GM12892 (cell line): ENCODE measurements at regions not wholly inside any gene's neighbourhood (a gene's known extent, or its start where the extent isn't known, plus 50 kb on each side); places are given as distances from the start of the nearest gene placed in this dataset.

ENCODE experiments used
- POLR2A ChIP-seq: IDR thresholded peaks from 2 replicates; pipeline ENCODE4 v1.6.1; 2011; ENCODE audit warnings: low read depth, low read length, control low read depth
- POLR2AphosphoS5 ChIP-seq: IDR thresholded peaks from 2 replicates; pipeline ENCODE4 v1.6.1; 2011; ENCODE audit warnings: low read depth, low read length, control low read depth

DNA sequence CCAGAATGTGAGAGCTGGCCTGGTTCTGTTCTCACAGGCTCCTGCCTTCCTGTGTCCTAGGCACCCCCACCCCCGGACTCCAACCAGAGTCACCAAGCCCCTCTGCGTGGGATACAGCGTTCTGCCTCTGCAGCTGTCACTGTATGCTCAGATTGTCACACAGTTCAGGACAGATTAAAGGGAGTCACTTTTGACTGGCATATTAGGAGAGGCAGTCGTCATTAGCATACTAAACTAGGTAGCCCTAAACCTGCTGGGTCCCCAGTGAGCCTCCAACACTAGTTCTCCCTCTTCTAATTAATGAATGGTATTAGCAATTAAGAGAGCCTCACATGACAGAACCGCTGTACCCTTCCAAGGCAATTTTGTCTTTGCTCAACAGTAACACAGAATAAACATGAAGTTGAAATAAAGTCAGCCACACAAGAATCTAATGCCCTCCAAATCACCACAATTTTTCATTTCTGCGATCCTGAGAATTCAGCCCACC lies 340.2 kb downstream of the CMPK2 start:
- TF ChIP-seq POLR2AphosphoS5 (no peak), POLR2A (no peak)
